Effector memory CD8-positive, alpha-beta T cell (primary cell): ENCODE measurements at regions not wholly inside any gene's neighbourhood (a gene's known extent, or its start where the extent isn't known, plus 50 kb on each side); places are given as distances from the start of the nearest gene placed in this dataset.

Experiments used
- ATAC-seq: fragments of 150-1000 bp; cut with Tn5 transposase; replicated peaks from 2 replicates; pipeline ENCODE4 v1.10.0; 2021; ENCODE audit warnings: mild to moderate bottlenecking, moderate library complexity
- DNase-seq, 3 experiments: peaks; one replicate each; pipeline ENCODE4 v3.0.0; 2021
- H3K27ac Mint-ChIP-seq, 2 donors: one replicate each; pipeline ENCODE4 v1.8.0; 2022; ENCODE audit warnings: mild to moderate bottlenecking in 2 of 2, mixed read lengths in 2 of 2, moderate library complexity in 2 of 2
- H3K27me3 Mint-ChIP-seq, 2 donors: one replicate each; pipeline ENCODE4 v1.8.0; 2022; ENCODE audit warnings: mixed read lengths in 2 of 2
- H3K36me3 Mint-ChIP-seq: one replicate; pipeline ENCODE4 v1.8.0; 2022; ENCODE audit warnings: mild to moderate bottlenecking, moderate library complexity, mixed read lengths; ENCODE audit not compliant: insufficient read depth
- H3K4me1 Mint-ChIP-seq, 2 donors: one replicate each; pipeline ENCODE4 v1.8.0; 2022; ENCODE audit warnings: low read depth in 2 of 2, mixed read lengths in 2 of 2
- H3K4me3 Mint-ChIP-seq, 2 donors: one replicate each; pipeline ENCODE4 v1.8.0; 2022; ENCODE audit warnings: mild to moderate bottlenecking in 2 of 2, mixed read lengths in 2 of 2, moderate library complexity in 2 of 2
- H3K9me3 Mint-ChIP-seq, 2 donors: one replicate each; pipeline ENCODE4 v1.8.0; 2022; ENCODE audit warnings: mixed read lengths in 2 of 2

DNA sequence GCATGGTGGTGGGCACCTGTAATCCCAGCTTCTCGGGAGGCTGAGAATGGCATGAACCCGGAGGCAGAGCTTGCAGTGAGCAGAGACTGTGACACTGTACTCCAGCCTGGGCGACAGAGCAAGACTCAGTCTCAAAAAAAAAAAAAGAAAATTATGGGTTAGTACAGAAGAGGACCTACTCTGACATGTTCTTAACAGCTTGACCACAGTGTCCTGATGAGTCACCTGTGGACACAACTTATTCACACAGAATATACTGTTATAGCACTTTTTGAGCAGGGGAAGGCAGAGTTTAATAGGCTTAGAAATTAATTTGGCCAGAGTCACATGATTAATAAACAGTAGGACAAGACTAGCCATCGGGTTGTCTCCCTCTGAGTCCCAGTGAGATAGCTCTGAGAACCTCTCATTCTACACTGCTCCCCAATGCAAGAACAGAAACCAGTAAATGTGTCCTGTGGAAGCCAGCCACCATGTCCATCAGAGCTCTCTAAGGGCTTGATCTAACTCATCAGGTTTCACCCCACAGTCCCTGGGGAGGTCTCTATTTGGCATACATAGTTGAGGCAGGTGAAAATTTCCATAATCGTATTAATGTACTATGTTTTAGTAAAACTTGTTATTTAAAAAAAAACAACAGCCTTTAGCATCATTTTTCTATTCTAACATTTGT lies 1077.9 kb upstream of the C9orf72 start:
- no peaks in the 10 kb centered on the region for H3K36me3 Mint-ChIP-seq
- no peaks in the 10 kb centered on the region for H3K4me1 Mint-ChIP-seq
- peaks cover 3 to 7% of the 10 kb centered on the region in 2 donors for H3K9me3 Mint-ChIP-seq
- no peaks in the 10 kb centered on the region for H3K27me3 Mint-ChIP-seq
- no peak for ATAC-seq
- DNase-seq = no peak
- H3K4me3 Mint-ChIP-seq = no peak overlapping the region
- H3K27ac Mint-ChIP-seq = no peak overlapping the region

DNA sequence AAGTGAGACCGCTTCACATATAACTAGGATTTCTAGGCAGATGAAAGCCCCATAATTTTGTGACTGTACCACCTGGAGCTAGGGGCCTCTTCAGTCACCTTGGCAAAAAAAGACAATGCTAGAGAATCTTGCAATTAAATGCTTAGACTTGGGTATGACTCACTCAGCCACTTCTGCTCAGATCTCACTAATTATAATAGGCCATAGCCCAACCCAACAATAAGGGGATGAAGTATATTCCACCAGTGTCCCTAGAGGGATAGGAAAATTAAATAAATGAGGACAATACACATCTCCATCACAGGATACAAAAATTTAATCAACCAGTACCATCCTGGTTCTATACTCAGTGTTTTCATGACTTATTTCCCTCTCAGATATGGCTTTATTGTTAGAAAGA lies 1079.9 kb upstream of the C9orf72 start:
- H3K36me3 Mint-ChIP-seq = no peaks in the 10 kb centered on the region
- H3K27me3 Mint-ChIP-seq = no peaks in the 10 kb centered on the region
- peaks cover 3 to 14% of the 10 kb centered on the region in 2 donors for H3K9me3 Mint-ChIP-seq
- H3K4me3 Mint-ChIP-seq = no peak overlapping the region
- ATAC-seq (no peak), DNase-seq (no peak)
- no peak overlapping the region for H3K27ac Mint-ChIP-seq
- H3K4me1 Mint-ChIP-seq = no peaks in the 10 kb centered on the region

DNA sequence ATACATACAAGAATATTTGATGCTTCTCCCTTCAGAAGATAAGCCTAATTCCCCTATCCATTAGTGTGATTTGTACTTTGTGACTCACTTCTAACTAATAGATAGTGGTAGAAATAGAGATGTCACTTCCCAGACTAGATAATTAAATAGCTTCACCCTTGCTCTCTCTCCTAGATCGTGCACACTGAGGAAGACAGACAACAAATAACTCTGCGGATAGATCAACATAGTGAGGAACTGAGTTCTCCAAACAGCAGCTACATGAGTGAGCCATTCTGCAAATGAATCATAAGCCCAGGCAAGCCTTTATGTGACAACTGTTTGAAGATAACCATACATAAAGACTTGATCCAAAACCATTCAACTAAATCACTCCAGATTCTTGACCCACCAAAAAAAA lies 1083.4 kb upstream of the C9orf72 start:
- Mint-ChIP-seq H3K4me1 (no peaks in the 10 kb centered on the region), H3K27ac (no peak overlapping the region), H3K4me3 (no peak overlapping the region), H3K36me3 (no peaks in the 10 kb centered on the region), H3K27me3 (no peaks in the 10 kb centered on the region), H3K9me3 (peaks cover 1 to 14% of the 10 kb centered on the region in 2 donors)
- ATAC-seq (no peak), DNase-seq (no peak)

DNA sequence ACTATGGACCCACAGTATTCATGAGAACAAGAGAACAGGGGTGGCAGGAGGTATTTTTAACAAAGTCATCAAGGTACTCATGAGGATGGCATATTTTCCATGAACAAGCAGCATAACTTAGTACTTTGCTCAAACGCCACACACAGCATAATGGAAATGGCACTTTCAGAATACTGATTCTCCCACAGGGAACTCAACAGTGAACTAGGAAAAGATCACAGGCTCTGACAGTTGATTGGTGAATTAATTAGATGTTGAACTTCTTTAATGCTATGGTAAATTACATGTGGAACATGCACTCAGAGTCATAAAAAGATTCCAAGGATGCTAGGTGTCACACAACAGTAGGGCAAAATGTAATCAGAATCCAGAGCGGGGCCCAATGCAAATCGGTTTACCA lies 1088.6 kb upstream of the C9orf72 start:
- DNase-seq (no peak), ATAC-seq (no peak)
- Mint-ChIP-seq H3K36me3 (no peaks in the 10 kb centered on the region), H3K9me3 (peaks cover 1 to 3% of the 10 kb centered on the region in 2 donors), H3K4me3 (no peak overlapping the region), H3K27ac (no peak overlapping the region), H3K27me3 (no peaks in the 10 kb centered on the region), H3K4me1 (no peaks in the 10 kb centered on the region)

DNA sequence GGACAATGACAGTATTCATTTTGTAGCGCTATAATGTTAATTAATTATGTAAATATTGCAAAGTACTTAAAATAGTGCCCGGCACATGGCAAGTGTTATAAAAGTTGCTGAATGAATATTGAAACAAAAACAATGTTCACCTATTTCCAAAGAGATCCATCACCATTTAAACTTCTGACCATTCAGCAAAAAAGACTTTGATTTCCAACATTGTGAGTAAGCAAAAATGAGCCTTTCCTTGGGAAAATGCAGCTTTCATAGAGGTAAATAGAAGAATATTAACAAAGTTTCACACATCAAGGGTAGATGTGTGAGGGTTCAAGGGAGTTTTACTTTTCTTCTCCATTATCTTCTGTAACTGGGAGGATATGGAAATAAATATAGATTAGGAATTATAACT lies 1089.4 kb upstream of the C9orf72 start:
- no peaks in the 10 kb centered on the region for H3K27me3 Mint-ChIP-seq
- H3K4me3 Mint-ChIP-seq = no peak overlapping the region
- no peak overlapping the region for H3K27ac Mint-ChIP-seq
- no peaks in the 10 kb centered on the region for H3K36me3 Mint-ChIP-seq
- H3K4me1 Mint-ChIP-seq = no peaks in the 10 kb centered on the region
- no peak for ATAC-seq
- DNase-seq = no peak
- H3K9me3 Mint-ChIP-seq = peaks cover 0 to 1% of the 10 kb centered on the region in 2 donors

DNA sequence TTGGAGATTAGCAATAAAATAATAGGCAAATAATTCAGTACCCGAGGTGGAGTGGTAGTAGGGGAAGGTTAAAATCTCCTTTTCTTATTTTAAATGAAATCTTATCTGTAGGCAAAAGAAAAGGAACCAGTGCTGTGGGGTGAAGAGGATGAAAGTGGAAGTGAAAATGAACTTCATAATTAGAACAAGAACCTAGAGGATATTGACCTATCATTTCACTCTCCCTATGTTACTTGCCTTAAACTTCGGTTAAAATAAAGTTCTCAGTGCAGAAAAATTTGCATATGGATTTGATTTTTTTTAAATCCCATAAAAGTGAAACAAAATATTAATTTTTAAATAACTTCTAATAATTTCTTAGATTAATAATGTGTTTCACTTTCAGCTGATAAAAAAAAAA lies 1094.9 kb upstream of the C9orf72 start:
- Mint-ChIP-seq H3K27me3 (no peaks in the 10 kb centered on the region), H3K4me3 (no peak overlapping the region)

DNA sequence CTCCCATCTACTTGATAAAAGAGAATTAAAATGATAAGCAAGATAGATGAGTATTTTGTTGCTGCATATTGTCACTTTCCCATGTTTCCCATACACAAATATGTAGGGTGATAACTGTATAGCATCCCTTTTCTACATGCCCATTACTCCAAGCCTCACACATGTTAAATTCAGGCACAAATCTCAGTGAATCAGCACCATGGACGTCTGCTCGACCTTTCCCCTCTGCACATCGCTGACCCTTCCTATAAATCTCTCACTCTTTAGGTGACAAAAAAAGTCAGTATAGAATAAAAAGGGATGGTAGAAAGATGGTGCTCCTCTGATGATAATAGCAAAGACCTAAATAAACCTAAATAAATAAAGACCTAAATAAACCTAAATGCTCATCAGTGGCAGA lies 1097.7 kb upstream of the C9orf72 start:
- DNase-seq (no peak), ATAC-seq (no peak)
- no peaks in the 10 kb centered on the region for H3K36me3 Mint-ChIP-seq
- H3K9me3 Mint-ChIP-seq = peaks cover 0 to 5% of the 10 kb centered on the region in 2 donors
- no peak overlapping the region for H3K27ac Mint-ChIP-seq
- no peak overlapping the region for H3K4me3 Mint-ChIP-seq
- no peaks in the 10 kb centered on the region for H3K27me3 Mint-ChIP-seq
- no peaks in the 10 kb centered on the region for H3K4me1 Mint-ChIP-seq

More for the DNA sequence above, 1094.9 kb upstream of the C9orf72 start:
- DNase-seq = no peak
- no peaks in the 10 kb centered on the region for H3K4me1 Mint-ChIP-seq
- H3K9me3 Mint-ChIP-seq = peaks cover 0 to 5% of the 10 kb centered on the region in 2 donors
- no peaks in the 10 kb centered on the region for H3K36me3 Mint-ChIP-seq
- no peak overlapping the region for H3K27ac Mint-ChIP-seq
- ATAC-seq = no peak

DNA sequence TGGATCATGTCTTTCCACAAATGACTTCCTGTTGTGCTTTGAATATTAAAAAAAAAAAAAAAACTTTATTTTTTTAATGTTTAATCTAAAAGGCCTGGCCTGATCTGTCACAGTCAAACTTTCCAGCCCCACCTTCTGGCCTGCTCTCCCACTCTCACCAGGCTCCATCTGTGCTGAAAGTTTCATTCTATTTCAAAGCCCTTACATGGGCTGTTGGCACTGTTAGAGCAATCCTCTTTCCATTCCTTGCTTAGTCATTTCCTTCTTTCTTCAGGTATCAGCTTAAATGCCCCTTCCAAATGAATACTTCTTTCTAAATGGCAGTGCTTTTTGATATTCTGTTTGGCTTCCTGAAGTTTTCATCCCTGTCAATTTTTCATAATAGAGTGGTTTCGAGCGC lies 1104.8 kb upstream of the C9orf72 start:
- Mint-ChIP-seq H3K4me3 (no peak overlapping the region), H3K36me3 (no peaks in the 10 kb centered on the region), H3K4me1 (no peaks in the 10 kb centered on the region), H3K9me3 (peaks cover 4 to 8% of the 10 kb centered on the region in 2 donors), H3K27ac (no peak overlapping the region), H3K27me3 (no peaks in the 10 kb centered on the region)
- ATAC-seq (no peak), DNase-seq (no peak)

DNA sequence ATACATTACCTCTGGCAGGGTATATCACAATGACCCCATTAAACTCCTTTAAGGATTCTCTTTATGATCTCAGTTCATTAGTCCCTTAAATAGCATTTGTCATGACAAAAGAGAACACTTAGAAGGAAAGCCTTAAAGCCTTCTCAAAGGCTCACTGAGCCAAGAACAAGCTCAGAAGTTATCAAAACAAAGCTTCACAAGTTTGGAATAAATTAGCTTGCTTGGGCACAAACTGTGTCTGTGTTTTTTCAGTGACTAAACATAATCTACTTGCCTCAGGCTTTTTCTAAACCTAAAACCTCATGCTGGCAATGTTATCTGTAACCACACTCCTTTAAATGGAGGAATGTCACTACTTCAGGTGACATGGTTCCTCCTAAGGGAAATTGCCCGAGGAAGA lies 1114.9 kb upstream of the C9orf72 start:
- Mint-ChIP-seq H3K27me3 (no peaks in the 10 kb centered on the region), H3K36me3 (no peaks in the 10 kb centered on the region), H3K9me3 (peaks cover 5 to 8% of the 10 kb centered on the region in 2 donors), H3K4me3 (no peak overlapping the region), H3K4me1 (no peaks in the 10 kb centered on the region), H3K27ac (no peak overlapping the region)
- DNase-seq (no peak), ATAC-seq (no peak)

DNA sequence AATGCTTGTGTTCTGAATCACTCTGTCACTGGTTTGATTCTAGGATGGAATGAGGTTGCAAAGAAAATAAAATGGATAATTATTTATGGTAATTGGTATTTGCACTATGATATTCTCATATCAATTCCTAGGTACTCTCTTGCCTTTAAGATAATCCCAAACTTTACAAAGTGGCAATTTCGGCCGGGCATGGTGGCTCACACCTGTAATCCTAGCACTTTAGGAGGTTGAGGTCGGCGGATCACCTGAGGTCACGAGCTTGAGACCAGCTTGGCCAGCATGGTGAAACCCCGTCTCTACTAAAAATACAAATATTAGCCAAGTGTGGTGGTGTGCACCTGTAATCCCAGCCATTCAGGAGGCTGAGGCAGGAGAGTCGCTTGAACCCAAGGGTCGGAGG lies 1118.7 kb upstream of the C9orf72 start:
- ATAC-seq (no peak), DNase-seq (no peak)
- no peak overlapping the region for H3K4me3 Mint-ChIP-seq
- no peaks in the 10 kb centered on the region for H3K36me3 Mint-ChIP-seq
- H3K27me3 Mint-ChIP-seq = no peaks in the 10 kb centered on the region
- H3K27ac Mint-ChIP-seq = no peak overlapping the region
- peaks cover 0 to 9% of the 10 kb centered on the region in 2 donors for H3K9me3 Mint-ChIP-seq
- no peaks in the 10 kb centered on the region for H3K4me1 Mint-ChIP-seq

DNA sequence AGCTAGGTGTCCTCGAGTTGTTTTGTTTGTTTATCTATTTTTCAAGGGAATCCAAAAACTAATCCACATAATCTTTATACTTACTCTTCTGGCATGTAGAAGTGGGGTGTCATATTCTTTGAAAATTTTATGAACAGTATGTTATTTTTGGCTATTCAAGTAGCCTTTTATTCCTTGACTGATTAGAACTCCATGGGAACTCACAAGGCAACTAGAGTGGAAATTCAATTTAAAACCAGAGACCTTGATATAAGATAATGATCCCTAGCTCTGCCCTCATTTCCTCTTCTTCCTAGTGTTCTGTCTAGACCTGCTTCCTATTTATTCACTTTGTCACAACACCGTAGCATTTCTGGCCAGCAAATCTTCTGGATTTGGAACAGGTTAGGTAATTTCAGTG lies 1123.7 kb upstream of the C9orf72 start:
- peaks cover 0 to 4% of the 10 kb centered on the region in 2 donors for H3K9me3 Mint-ChIP-seq
- no peak for ATAC-seq
- no peak overlapping the region for H3K27ac Mint-ChIP-seq

DNA sequence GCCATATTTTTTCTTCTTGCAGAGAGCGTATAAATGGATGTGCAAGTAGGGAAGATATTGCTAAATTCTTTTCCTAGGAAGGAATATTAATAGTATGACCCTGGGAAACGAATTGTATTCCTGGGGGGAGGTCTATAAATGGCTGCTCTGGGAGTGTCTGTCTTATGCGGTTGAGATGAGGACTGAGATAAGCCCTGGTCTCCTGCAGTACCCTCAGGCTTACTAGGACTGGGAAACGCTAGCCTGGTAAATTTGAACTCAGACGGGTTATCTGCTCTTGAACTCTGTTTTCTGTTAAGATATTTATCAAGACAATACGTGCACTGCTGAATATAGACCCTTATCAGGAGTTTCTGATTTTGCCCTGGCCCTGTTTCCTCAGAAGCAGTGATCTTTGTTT lies 1126.4 kb upstream of the C9orf72 start:
- DNase-seq = no peak
- peaks cover 0 to under 1% of the 10 kb centered on the region in 2 donors for H3K9me3 Mint-ChIP-seq

More for the DNA sequence above, 1123.7 kb upstream of the C9orf72 start:
- Mint-ChIP-seq H3K4me3 (no peak overlapping the region), H3K27me3 (no peaks in the 10 kb centered on the region), H3K4me1 (no peaks in the 10 kb centered on the region), H3K36me3 (no peaks in the 10 kb centered on the region)
- DNase-seq = no peak

DNA sequence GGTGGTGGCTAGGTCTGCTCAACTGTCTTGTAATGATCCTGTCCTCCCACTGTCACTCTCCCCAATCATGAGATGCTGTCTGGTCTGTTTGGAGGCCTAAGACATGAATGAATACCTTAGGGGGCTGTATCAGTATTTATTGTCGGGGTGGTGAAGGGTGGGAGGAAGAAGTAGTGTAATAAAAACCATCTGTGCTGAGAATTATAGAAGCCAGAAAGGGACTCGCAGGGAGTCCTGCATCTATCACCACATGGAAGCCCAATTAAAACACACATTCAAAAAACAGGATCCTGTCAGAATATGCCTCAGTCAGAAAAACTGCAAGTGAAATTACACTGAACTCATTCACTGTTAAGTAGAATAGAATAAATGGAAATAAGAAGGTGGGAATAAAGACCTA lies 1134.3 kb upstream of the C9orf72 start:
- H3K4me1 Mint-ChIP-seq = no peaks in the 10 kb centered on the region

More for the DNA sequence above, 1126.4 kb upstream of the C9orf72 start:
- H3K27ac Mint-ChIP-seq = no peak overlapping the region
- no peaks in the 10 kb centered on the region for H3K4me1 Mint-ChIP-seq
- H3K27me3 Mint-ChIP-seq = no peaks in the 10 kb centered on the region
- ATAC-seq = no peak
- no peak overlapping the region for H3K4me3 Mint-ChIP-seq
- H3K36me3 Mint-ChIP-seq = no peaks in the 10 kb centered on the region

DNA sequence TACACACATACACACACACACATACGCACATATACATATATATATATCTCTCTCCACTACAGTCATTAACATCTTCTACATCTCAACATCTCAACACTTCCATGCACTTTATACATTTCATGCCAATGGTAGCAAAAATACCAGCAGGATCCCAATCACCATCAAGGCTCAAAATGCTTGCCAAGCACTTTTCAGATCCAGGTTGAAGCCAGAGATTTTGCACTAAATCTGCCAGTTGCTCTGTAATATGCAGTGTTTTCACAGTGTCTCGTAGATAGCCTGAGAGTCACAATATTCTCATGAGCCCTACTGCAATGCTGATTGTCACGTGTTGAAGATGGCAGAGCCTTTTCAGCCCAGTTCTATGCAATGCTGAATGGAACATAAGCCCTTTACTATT lies 1140.9 kb upstream of the C9orf72 start:
- Mint-ChIP-seq H3K27me3 (no peaks in the 10 kb centered on the region), H3K4me1 (no peaks in the 10 kb centered on the region), H3K9me3 (peaks cover 0 to 3% of the 10 kb centered on the region in 2 donors), H3K27ac (no peak overlapping the region), H3K36me3 (no peaks in the 10 kb centered on the region), H3K4me3 (no peak overlapping the region)
- ATAC-seq = no peak
- DNase-seq = no peak

More for the DNA sequence above, 1134.3 kb upstream of the C9orf72 start:
- Mint-ChIP-seq H3K9me3 (peaks cover 4 to 6% of the 10 kb centered on the region in 2 donors), H3K27ac (no peak overlapping the region), H3K4me3 (no peak overlapping the region), H3K27me3 (no peaks in the 10 kb centered on the region), H3K36me3 (no peaks in the 10 kb centered on the region)
- ATAC-seq = no peak
- no peak for DNase-seq
